G401 (cell line): ENCODE measurements at regions not wholly inside any gene's neighbourhood (a gene's known extent, or its start where the extent isn't known, plus 50 kb on each side); places are given as distances from the start of the nearest gene placed in this dataset.

Source experiments
- DNase-seq: peaks from one replicate; pipeline ENCODE4 v3.0.0-alpha.2; 2015; ENCODE audit warnings: low spot score
- in situ Hi-C: cut with HindIII; loops from 2 replicates; pipeline ENCODE4 v1.10.0; 2016; ENCODE audit warnings: low sequenced_read_pairs, mixed read lengths

DNA sequence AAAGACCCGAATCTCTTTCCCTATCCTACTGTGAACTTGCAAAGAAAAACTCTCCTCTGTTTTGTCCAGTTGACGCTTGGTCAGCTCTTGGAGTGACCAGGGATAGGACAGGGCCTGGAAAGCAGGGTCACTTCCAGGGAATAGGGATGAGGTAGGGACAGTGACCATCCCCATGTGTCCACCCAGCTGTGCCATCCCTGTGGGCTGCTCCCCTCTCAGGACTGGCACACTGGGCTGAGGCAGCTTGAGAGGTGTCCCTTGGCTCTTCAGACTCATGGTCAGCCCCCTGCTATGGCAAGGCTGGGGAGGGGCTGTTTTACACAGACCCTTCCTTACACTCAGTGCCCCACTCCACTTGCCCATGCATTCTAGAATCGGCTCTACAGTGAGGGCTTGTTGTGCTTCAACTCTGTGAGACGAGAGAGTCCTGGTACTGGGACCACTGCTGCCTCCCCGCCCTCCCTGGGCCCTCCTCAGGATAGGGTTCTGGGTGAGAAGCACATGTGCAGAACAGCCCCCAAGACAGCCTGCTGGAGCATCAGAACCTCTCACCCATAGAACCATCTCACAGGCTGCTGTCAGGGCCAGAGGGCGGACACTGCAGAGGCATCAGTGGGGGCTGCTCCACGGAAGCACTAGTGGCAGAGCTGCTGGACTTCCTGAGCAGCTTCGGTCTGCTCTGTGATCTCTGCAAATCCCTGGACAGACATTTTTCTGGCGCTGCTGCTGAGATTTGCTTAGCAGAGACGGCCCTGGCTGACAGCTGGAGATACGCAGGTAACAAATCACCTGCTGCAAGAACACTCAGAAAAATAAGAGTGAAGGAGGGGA is 202.8 kb upstream of the CXCL12 start:
- no peak for DNase-seq
- in situ Hi-C loops = no loop called here

DNA sequence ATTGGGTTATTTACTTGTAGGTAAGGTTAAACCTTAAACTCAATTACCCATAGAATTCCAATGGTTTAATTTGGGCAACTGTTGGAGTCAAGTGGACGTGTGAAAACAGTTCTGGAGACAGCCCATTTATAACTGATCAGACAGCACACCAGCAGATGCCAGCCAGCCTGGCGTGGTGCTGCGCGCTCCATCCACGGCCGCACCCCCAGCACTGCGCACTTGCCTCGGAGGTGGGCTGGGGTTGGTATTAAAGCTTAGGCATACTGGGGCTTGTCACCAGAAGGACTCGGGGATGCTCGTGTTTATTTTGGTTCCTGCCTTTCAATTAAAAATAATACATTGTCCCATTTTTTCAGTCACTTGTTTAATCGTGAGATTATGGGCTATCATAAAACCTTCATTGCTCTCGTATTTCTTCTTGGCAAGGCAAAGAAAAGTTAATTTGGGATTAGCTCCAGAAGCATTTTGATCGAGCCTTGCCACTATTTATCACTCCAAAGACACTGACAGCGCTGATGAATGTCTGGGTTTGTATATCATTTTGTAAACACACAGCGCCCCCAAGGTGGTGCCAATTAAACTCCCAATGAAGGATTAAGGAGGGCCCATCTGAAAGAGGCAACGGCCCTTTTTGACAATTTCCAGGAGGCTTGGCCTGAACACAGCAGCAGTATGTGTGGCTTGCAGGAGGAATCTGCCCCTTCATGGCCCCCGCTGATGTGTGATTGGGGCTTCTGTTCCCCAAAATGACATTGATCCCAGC is 204.5 kb upstream of the CXCL12 start:
- no peak for DNase-seq
- in situ Hi-C loops = no loop called here

DNA sequence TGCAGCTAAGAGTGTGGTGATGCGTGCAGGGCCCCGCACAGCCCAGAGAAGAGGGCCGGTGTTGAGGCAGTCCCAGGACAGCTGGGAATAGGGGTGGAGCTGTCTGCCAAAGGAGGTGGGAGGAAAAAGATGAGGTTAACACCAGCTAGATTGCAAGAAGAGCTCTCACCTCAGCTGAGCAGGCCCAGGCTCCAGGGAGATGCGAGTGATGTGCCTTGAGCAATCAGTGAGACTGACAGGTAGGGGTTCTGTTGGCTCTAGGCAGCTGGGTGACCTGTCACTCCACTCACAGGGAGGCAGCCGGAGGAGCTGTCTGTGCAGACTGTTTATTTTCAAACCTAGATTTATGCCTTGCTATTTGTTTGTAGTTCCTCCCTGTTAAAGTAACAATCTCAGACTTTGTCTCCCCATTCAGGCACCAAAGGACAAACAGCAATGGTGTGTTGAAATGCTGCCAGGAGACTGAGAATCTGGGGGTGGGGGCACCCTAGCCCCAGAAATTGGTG is 205.1 kb upstream of the CXCL12 start:
- no peak for DNase-seq
- in situ Hi-C loops = no loop called here

DNA sequence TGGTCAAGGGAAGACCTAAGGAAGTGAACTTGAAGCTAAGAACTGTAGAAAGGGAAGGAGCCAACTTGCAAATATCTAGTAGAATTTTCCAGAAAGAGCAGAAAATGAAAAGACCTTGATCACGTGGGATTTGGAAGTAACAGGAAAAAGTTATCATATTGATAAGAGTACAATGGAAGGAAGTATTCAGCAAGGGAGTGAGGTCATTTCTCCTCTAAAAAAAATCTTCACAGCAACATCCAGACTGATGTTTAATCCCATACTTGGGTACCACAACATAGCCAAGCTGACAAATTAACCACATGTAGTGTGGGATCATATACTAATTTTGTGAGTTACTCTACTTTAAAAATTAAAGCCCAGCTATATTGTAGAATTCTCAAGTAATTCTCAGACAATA is 207.0 kb upstream of the CXCL12 start:
- in situ Hi-C loops = no loop called here
- DNase-seq = no peak

DNA sequence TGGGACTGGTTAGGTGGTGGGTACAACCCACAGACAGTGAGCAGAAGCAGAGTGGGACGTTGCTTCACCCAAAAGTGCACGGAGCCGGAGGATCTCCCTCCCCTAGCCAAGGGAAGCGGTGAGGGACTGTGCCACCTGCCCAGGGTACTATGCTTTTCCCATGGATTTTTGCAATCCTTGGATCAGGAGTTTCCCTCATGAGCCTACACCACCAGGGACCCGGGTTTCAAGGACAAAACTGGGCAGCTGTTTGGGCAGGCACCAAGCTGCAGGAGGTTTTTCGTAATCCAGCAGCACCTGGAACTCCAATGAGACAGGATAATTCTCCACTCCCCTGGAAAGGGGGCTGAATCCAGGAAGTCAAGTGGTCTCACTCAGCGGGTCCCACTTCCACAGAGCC is 209.1 kb upstream of the CXCL12 start:
- in situ Hi-C loops = no loop called here

DNA sequence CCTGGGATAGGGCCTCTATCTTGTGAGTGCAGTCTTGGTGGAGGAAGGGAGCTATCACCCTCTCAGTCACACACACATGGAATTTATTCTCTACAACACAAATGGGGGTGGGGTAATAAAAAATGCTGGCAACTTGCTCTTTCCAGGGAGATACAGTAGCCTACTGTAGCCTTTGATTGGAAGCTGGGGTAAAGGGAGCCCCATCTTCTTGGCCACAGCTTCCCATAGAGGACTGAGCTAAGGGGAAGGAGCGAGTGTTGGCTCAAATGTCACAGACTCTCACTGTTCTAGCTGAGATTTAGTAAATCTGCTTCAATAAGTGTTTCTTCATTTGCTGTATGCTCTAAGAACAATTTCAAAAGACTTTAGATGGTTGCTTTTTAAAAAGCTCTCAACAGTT is 222.2 kb upstream of the CXCL12 start:
- in situ Hi-C loops = no loop called here
- no peak for DNase-seq

More for the DNA sequence above, 209.1 kb upstream of the CXCL12 start:
- no peak for DNase-seq

DNA sequence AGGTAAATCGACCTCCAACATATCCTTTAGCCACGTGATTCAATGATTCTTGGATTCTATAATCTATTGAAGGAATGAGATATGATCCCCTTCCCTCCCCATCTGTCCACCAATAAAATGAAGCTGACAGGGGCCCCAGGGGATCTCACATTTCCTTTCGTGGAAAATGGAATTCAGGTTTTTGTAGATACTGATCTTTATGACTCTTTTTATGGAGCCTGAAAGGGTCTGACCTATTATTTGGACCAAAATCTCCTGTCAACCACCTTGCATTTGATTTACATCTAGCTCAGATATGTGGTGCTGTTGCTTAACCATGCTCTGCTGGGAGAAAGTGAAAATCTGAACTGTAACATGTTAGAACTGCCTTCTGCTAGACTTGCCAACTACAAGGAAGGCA is 234.0 kb upstream of the CXCL12 start:
- in situ Hi-C loops = no loop called here
- no peak for DNase-seq

DNA sequence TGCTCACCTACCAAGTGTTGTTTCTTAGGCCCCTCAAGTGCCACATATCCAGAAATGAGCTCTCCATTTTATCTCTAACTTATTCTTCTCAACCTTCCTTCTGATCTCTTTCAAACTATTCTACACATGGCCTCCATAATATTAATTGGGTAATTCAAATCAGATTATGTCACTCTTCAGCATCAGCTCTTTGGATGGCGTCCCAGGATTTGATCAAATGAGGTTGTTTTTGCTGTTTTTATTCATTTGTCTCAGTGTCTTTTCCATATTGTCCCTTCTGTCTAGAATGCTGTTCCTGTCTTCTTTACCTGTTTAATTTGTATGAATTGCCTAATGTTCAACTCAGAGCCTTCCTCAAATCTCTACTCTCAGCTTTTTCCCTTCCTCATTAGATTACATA is 234.6 kb upstream of the CXCL12 start:
- DNase-seq = no peak
- in situ Hi-C loops = no loop called here

DNA sequence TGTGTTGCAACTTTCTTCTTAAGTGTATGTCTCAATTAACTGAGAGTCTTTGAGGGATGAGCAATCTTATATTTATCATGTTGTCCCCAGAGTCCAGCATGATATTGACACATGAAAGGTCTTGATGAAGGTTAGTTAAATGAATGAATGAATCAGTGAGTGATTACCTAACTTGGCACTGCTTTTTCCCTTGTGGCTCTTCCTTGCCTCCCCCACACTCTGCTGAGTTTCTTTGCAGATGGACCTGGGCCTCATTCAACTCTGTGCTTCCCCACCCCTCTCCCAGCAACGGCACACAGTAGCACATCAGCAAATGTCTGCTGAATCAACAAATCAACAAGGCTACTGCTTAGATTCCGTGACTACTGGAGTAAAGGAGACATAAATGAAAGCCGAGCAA is 235.1 kb upstream of the CXCL12 start:
- DNase-seq = no peak
- in situ Hi-C loops = no loop called here

DNA sequence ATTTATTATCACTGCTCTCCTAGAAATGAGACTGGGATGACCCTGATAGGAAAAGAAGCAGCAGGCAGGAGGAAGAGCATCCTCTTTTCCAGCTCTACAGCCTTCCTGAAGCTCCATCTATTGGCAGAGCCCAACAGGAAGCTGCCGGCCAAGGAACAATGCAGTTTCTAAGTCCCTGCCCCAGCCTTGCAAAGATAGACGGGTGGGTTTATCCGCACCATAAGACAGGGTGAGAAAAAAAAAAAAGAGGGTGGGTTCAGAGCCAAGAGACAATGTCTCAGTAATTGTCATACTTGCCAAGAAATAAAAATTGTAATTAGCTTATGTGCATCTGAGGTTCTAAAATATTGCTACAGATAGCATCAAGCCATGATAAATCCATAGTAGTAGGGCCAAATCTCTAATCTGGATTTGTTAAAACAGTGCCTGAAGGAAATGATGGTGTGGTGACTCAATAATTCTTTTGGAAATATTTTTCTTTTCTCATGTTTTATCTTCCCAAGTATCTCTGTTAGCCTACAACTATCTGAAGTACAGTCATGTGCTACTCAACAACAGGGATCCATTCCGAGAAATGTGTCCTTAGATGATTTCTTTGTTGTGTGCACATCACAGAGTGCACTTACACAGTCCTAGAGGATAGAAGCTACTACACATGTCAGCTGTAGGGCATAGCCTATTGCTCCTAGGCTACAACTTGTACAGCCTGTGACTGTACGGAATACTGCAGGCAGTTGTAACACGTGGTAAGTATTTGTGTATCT is 242.9 kb upstream of the CXCL12 start:
- in situ Hi-C loops = no loop called here
- DNase-seq = no peak

DNA sequence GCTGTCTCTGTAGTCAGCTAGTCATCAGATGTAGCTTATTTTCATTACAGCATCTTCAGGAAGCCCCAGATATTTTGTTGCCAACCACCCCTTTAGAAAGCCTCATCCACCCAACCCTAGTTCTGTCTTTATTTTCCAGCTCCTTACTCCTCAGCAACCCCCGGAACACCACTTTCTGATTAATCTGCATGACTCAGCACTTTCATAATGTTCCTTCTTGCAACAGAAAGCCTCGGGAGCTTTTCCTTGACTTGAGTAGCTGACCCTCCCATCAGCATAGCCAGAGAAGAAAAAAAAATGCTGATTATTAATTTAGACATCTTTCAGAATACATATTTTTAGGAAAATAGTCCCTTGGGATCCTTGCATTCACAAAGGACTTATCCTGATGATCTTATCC is 244.0 kb upstream of the CXCL12 start:
- DNase-seq = no peak
- in situ Hi-C loops = no loop called here

DNA sequence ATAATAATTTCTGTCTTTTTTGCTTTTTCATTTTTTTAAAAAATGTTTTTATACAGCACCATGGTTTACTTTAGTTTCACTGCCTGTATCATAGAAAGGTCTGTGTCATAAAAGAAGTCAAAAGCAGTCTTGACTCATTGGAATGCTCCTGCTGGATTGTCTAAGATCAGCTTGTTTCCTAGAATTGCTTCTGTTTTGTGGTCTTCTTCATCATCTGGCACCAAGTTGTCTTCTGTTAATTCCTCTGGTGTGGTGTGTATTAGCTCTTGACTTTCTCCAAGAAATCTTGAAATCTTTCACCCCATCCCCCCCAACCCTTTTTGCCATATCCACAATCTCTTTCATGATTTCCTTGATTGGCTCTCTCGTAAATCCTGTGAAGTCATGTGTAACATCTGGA is 250.3 kb upstream of the CXCL12 start:
- in situ Hi-C loops = no loop called here

DNA sequence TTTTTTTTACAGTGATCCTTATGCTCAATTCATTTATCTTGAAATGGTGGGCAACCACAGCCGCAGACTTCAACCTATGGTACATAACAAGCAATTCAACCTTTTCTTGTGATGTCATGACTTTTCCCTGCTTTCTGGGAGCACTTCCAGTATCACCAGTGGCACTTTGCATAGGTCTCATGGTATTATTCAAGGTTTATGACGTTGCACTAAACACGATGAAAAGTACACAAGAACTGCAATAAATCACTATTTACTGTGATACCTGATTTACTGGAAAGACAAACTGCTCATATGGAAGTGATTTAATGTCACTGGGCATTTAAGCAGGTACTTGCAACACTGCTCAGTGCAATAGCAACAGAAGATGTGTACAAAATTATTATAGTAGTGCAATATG is 251.7 kb upstream of the CXCL12 start:
- in situ Hi-C loops = no loop called here

More for the DNA sequence above, 250.3 kb upstream of the CXCL12 start:
- DNase-seq = no peak

DNA sequence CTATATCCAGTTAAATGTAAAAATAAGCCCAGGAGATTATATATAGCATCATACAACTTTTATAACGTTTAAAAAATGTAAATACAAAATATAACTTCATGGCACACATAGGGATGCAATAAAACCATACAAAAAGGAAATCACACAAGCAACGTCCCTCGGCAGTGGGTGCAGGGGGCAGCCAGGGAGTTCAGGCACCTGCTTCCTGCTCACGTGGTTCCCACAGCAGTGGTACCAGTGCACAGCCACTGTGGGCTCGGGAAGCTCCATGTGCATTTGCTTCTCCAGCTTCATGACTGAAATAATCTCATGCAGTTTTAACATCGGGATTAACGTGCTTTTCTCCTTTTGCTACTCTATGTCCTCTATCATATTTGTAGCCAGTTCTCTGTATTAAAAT is 255.5 kb upstream of the CXCL12 start:
- DNase-seq = no peak
- in situ Hi-C loops = no loop called here

More for the DNA sequence above, 251.7 kb upstream of the CXCL12 start:
- DNase-seq = no peak

DNA sequence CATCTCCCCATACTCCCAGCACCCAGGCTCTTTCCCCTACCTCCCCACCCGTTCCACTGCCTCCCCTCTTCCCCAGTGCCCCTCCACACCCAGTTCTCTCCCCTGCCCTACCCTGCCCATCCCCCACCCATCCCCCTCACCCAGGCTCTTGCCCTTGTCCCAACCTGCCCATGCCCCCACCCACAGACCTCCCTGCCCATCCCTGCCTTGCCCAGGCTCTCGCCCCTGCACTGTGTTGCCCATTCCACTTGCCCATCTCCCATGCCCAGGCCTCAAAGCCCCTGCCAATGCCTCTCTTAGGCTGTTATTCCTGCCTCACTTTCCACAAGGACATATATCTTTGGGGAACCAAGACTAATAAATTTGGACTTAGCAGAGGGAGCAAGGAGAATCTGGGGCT is 262.6 kb upstream of the CXCL12 start:
- no peak for DNase-seq
- in situ Hi-C loops = no loop called here

DNA sequence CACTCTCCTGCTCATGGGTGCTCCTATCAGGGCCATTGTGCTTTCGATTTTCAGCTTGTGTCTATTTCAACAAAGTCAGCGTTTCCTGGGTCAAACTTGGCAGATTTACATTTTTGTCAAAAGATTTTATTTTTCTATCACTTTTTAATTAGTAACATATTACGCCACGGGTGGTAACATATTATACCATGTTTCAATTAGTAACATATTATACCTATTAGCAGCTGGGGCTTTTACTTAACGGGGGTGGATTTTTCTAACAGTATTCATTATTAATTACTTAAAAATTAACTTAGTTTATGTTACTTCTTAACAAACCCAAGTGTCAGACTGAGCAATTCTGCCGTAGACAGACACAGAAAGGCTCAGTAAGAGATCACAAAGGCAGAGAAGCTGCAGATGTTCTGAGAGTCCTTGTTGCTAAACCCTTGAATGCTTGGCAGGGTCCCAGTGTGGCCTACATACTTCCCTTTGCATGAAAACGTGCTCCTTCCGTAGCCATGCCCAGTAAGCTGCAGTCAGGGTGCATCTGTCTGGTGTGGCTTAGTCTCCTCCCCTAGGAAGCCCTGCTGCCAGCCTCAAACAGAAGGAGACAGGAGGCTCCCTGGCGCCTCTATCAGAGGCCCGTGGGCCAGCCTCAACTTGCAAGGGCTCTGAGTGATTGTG is 263.1 kb upstream of the CXCL12 start:
- in situ Hi-C loops = no loop called here
- no peak for DNase-seq

DNA sequence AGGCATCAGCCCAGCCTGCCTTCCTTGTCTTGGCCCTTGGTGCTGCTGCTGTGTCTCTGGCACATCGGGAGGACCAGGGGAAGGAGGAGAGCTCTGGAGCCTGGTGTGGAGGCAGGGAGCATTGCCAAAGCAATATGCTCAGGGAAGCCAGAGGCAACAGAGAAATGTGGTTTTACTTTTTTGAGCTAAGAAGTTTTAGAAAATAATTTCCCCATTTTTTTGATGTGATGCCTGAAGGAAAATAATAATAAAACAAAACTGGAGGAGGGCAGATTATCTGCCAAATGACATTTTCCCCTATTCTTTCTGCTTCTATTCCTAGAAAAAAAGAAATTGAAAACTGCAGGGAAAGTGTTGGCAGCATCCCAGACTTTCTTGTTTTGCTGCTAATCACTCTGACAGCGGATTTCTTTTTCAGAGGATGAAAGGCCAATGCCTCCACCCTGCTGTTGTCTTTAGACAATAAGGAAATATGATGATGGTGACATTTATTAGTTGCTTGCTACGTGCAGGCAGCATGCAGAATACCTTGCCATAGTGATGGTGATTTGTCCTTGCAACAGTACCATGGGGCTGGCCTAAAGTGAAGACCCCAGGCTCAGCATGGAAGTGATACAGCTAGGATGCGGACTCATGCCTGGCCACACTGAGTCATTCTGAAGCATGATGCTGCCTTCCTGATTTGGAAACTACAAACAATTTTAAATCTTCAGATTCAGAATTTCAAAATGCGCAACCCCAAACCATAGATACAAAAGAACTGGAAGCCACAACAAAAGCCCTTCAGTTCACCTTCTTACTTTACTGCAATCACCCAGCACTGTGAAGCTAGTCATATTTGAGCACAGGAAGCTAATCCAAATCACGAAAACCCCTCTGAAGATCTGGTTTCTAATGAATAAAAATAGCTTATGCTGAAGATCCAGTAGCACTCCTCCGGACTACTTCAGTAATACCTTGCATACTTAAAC is 260.2 kb upstream of the TMEM72 start:
- in situ Hi-C loops = no loop called here
- DNase-seq = peak; percentile 77

DNA sequence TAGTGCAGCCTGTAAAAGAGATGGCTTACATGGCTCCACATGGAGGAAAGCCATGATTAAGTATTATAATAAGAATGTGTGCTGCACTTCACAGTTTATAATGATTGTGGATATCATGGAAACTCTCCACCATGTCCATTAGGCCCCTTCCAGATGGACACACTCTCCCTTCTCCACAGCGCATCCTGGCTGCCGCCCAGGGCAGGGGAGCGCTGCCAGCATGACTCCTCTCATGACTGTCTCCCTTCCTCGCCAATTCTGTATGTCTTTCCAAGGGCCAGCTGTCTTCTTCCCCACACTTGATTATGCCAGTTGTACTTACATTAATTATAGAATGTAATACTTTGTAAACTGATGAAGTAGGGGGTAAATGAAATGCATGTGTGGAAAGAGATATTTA is 259.3 kb upstream of the TMEM72 start:
- in situ Hi-C loops = no loop called here
- peak; percentile 65 for DNase-seq
